Gastroesophageal sphincter (tissue), 2 donors: ENCODE measurements at regions not wholly inside any gene's neighbourhood (a gene's known extent, or its start where the extent isn't known, plus 50 kb on each side); places are given as distances from the start of the nearest gene placed in this dataset.
A peak's percentile ranks its signal among the peaks of the same experiment; 100 is the strongest.

Source experiments
- POLR2A ChIP-seq, 2 donors: fragments of 450-650 bp; IDR thresholded peaks; one replicate each; pipeline ENCODE4 v1.6.1; 2017; ENCODE audit warnings: antibody characterized with exemption in 2 of 2, mild to moderate bottlenecking in 2 of 2, moderate library complexity in 1 of 2
- POLR2AphosphoS5 ChIP-seq: sonication (generic); formaldehyde crosslinking; IDR thresholded peaks from one replicate; pipeline ENCODE4 v1.6.1; 2017; ENCODE audit warnings: antibody characterized with exemption

DNA sequence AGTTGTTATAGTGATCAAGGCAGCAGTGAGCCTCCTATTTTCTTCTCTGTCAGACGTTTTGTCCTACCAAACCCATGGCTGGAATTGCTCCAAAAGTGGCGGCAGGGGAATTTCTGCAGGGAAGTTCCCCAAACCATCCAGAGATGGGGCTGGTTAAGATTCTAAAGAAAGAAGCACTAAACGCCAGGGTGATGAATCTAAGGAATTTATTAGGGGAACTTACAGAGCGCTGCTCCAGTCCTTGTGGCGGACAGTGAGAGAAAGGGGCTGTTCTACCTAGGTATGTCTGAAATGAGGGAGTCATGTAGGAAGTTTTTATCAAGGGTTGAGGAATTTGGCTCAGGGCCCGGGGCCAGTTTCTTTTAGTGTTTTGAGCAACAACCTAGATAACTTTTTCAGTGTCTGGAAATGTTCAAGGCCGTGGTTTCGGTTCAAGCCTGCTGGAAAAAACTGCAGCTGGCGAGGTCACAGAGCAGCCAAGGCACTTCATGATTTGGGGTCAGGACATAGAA lies 222.4 kb upstream of the B3GALT2 start:
- no peak for TF ChIP-seq POLR2A (IDR thresholded peaks at IDR 0.05)
- TF ChIP-seq POLR2AphosphoS5 = peak; percentile 9
